Progenitor cell of endocrine pancreas (in vitro differentiated cells): ENCODE measurements at regions not wholly inside any gene's neighbourhood (a gene's known extent, or its start where the extent isn't known, plus 50 kb on each side); places are given as distances from the start of the nearest gene placed in this dataset.

Experiments used
- DNase-seq: peaks from one replicate; pipeline ENCODE4 v3.0.0; 2021; ENCODE audit warnings: low spot score; ENCODE audit not compliant: unreplicated experiment
- H3K27ac Mint-ChIP-seq: 2 replicates; pipeline ENCODE4 v1.8.0; 2021; ENCODE audit warnings: mild to moderate bottlenecking, moderate library complexity, mixed read lengths
- H3K27me3 Mint-ChIP-seq: 2 replicates; pipeline ENCODE4 v1.8.0; 2021; ENCODE audit warnings: mixed read lengths
- H3K36me3 Mint-ChIP-seq: 2 replicates; pipeline ENCODE4 v1.8.0; 2022; ENCODE audit warnings: mixed read lengths; ENCODE audit not compliant: insufficient read depth
- H3K4me1 Mint-ChIP-seq: 2 replicates; pipeline ENCODE4 v1.8.0; 2021; ENCODE audit warnings: low read depth, mixed read lengths
- H3K4me3 Mint-ChIP-seq: 2 replicates; pipeline ENCODE4 v1.8.0; 2021; ENCODE audit warnings: low read depth, mild to moderate bottlenecking, moderate library complexity, mixed read lengths
- H3K9me3 Mint-ChIP-seq: 2 replicates; pipeline ENCODE4 v1.8.0; 2021; ENCODE audit warnings: low read depth, mixed read lengths
- TF ChIP-seq, protein P1 (sequence below): fragments of 200-600 bp; sonication (generic); IDR thresholded peaks from one replicate; pipeline ENCODE4 v1.5.0; 2021; ENCODE audit warnings: antibody characterized with exemption, mild to moderate bottlenecking; ENCODE audit not compliant: unreplicated experiment

DNA sequence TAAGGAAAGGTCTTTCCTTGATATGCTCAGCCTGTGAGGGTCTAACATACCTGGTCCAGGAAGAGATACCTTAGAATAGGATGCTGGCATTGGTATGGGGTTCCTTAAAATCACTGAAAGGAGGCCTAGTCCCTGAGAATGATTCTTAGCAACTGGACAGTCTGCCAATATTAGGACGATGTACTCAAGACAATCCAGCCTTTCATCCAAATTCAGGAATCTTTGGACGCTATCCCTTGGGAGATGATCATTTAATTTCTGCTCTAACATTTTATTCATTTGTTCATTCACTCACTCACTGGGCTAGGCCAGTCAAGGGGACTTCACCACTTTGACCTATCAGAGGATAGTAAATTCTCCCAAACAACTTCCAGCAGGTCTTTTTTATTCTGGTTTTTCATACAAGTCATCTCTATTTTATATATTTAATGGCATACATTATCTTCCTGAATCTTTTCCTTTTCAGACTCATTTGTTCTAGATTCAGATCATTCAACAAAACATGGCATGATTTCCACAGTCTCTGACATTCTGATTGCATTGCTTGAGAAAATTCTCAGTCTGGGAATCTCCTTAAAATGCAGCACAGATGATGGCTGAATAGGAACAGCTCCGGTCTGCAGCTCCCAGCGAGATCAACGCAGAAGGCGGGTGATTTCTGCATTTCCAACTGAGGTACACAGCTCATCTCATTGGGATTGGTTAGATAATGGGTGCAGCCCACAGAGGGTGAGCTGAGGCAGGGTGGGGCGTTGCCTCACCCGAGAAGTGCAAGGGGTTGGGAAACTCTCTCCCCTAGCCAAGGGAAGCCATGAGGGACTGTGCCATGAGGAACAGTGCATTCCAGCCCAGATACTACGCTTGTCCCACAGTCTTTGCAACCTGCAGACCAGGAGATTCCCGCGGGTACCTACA, 118.0 kb upstream of the PRICKLE1 start:
- Mint-ChIP-seq H3K27me3 (no peaks in the 10 kb centered on the region), H3K27ac (no peak overlapping the region), H3K4me1 (no peaks in the 10 kb centered on the region), H3K9me3 (peaks cover 24% of the 10 kb centered on the region), H3K4me3 (no peak overlapping the region), H3K36me3 (peaks cover 9% of the 10 kb centered on the region)
- no peak for DNase-seq
- TF ChIP-seq, protein P1, sequence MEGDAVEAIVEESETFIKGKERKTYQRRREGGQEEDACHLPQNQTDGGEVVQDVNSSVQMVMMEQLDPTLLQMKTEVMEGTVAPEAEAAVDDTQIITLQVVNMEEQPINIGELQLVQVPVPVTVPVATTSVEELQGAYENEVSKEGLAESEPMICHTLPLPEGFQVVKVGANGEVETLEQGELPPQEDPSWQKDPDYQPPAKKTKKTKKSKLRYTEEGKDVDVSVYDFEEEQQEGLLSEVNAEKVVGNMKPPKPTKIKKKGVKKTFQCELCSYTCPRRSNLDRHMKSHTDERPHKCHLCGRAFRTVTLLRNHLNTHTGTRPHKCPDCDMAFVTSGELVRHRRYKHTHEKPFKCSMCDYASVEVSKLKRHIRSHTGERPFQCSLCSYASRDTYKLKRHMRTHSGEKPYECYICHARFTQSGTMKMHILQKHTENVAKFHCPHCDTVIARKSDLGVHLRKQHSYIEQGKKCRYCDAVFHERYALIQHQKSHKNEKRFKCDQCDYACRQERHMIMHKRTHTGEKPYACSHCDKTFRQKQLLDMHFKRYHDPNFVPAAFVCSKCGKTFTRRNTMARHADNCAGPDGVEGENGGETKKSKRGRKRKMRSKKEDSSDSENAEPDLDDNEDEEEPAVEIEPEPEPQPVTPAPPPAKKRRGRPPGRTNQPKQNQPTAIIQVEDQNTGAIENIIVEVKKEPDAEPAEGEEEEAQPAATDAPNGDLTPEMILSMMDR, result no peak

DNA sequence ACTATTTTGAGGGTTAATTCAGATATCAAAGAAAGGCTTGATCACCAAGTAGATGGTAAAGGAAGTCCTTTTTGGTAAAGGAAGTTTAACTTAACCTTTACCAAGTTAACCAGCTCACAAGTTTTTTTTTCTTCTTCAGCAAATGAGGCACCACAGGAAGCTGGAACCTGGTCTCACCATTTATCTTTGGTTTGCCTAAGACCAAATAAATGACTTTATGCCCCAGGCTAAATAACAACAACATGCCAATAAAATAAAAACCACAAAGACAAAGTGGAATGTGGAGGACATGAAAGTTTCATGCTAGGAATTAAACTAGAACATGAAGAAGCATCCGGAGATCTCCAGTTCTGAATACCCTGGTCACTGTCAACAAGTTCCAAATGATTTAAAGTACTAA, 116.8 kb upstream of the PRICKLE1 start:
- Mint-ChIP-seq H3K27ac (no peak overlapping the region), H3K4me1 (no peaks in the 10 kb centered on the region)
- no peak for DNase-seq

DNA sequence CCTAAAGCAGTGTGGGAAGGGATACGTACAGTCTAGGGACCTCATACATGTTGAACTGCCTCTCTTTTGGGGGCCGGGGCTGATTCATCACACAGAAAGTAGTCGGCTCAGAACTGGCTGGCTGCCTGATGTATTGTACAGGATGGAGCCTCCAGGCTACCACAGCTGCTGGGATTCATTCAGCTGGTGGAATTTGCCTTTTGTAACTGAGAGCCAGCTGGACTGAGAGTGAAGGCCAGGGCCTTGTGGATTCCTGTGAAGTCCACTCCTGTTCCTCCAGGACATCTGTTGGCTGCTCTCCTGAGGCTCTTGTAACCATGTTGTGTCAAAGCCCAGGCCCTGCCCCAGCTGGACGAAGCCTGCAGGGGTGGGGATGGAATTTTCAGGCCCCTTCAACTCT, 116.3 kb upstream of the PRICKLE1 start:
- TF ChIP-seq, protein P1, result no peak
- no peak for DNase-seq
- Mint-ChIP-seq H3K4me3 (no peak overlapping the region), H3K36me3 (peaks cover 4% of the 10 kb centered on the region), H3K27ac (no peak overlapping the region), H3K4me1 (peaks cover 2% of the 10 kb centered on the region), H3K9me3 (peaks cover 12% of the 10 kb centered on the region), H3K27me3 (no peaks in the 10 kb centered on the region)

More for the DNA sequence above, 116.8 kb upstream of the PRICKLE1 start:
- H3K27me3 Mint-ChIP-seq, result no peaks in the 10 kb centered on the region
- TF ChIP-seq, protein P1, result no peak
- no peak overlapping the region for H3K4me3 Mint-ChIP-seq
- peaks cover 7% of the 10 kb centered on the region for H3K36me3 Mint-ChIP-seq
- H3K9me3 Mint-ChIP-seq, result peaks cover 17% of the 10 kb centered on the region

DNA sequence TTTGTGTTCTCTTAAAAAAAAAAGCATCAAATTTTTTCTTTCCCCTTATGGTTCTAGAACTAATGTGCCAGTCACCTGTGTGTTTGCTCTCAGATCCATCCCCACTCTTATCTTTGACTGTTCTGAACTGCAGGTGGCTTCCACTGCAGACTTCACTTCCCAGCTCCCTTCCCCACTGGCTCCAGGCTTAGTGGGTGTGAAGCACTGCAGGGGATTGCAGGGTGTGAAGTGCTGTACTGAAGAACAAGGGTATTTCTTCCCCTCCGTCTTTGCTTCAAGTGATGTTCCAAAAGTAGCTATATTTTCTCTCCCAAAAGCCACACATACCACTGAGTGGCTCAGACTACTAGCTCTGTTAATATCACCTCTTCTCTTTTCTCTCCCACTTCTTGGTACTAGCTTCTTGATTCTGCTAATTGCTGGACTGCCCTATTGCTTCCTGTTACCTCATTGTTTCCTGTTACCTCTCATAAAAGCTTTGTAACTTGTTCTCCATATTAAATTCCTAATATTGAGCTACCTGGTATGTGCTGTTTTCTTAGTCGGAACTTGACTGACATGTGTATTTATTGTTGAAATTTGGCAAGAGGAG, 115.4 kb upstream of the PRICKLE1 start:
- peaks cover 4% of the 10 kb centered on the region for H3K36me3 Mint-ChIP-seq
- no peaks in the 10 kb centered on the region for H3K27me3 Mint-ChIP-seq
- no peak overlapping the region for H3K4me3 Mint-ChIP-seq
- DNase-seq, result no peak
- peaks cover 2% of the 10 kb centered on the region for H3K4me1 Mint-ChIP-seq
- TF ChIP-seq, protein P1, result no peak
- no peak overlapping the region for H3K27ac Mint-ChIP-seq
- peaks cover 6% of the 10 kb centered on the region for H3K9me3 Mint-ChIP-seq

DNA sequence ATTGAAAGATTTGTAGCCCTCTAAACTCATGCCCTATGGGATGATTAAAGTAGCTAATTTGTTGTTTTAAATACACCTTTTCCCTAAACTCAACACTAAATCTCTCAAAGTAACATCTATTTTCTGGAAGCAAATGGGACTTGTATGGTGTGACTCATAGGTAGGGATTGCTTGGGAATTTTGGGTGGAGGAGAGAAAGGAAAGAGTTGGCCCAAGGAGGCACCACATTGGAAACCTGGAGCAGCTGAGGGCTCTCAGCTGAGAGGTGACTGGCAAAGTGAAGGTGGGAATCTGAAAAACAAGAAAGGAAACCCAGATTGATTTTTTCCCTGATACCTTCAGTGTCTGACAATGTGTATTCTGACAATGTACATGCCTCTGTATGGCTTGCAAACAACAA, 114.8 kb upstream of the PRICKLE1 start:
- Mint-ChIP-seq H3K27ac (no peak overlapping the region), H3K36me3 (peaks cover under 1% of the 10 kb centered on the region), H3K27me3 (no peaks in the 10 kb centered on the region), H3K4me1 (peaks cover 2% of the 10 kb centered on the region), H3K9me3 (peaks cover 2% of the 10 kb centered on the region), H3K4me3 (no peak overlapping the region)
- TF ChIP-seq, protein P1, result no peak
- DNase-seq, result no peak
